HAP-1 (cell line): ENCODE measurements at regions not wholly inside any gene's neighbourhood (a gene's known extent, or its start where the extent isn't known, plus 50 kb on each side); places are given as distances from the start of the nearest gene placed in this dataset.

Experiments
- DNase-seq, 2 experiments: peaks; one replicate each; pipeline ENCODE4 v3.0.0-alpha.2; 2016 to 2020; ENCODE audit warnings: low spot score in 2 of 2
- H3K27me3 ChIP-seq: fragments of 250-450 bp; sonication (Bioruptor Pico); 2 replicates; pipeline ENCODE4 v1.5.1; 2020; ENCODE audit warnings: low read depth, mild to moderate bottlenecking, moderate library complexity
- H3K36me3 ChIP-seq: fragments of 250-450 bp; sonication (Bioruptor Pico); replicated peaks from 2 replicates; pipeline ENCODE4 v1.5.1; 2020; ENCODE audit warnings: mild to moderate bottlenecking
- H3K4me1 ChIP-seq: fragments of 250-450 bp; sonication (Bioruptor Pico); 2 replicates; pipeline ENCODE4 v1.5.1; 2020; ENCODE audit warnings: mild to moderate bottlenecking
- H3K4me3 ChIP-seq: fragments of 250-450 bp; sonication (Bioruptor Pico); 2 replicates; pipeline ENCODE4 v1.5.1; 2020; ENCODE audit warnings: mild to moderate bottlenecking, moderate library complexity
- H3K9me3 ChIP-seq: fragments of 250-450 bp; sonication (Bioruptor Pico); 2 replicates; pipeline ENCODE4 v1.5.1; 2020; ENCODE audit warnings: mild to moderate bottlenecking, moderate library complexity
- in situ Hi-C: fragments of 300-500 bp; cut with MboI; formaldehyde crosslinking; loops from 3 replicates; pipeline ENCODE4 v1.14.3; 2020; ENCODE audit warnings: low sequenced_read_pairs, inconsistent platforms, mixed read lengths

DNA sequence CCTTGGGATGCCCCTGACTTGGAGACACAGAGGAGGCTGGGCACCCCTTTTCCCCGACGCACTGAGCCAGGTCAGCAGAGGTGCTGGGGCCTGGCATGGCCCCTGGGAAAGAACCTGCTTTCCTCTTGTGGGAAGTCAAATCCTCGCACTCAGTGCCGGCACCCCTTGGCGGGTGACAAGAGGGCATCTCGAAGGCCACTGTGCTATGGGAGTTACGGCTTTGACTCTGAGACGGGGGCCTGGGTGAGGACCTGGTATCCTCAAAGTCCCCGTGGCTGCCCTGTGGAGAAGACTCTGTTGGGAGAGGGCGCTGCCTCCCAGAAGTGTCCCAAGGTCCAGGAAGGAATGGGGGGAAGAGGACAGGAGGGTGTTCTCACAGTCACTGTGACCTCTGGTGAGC lies 117.0 kb downstream of the METRNL start:
- H3K36me3 ChIP-seq, result no peaks in the 10 kb centered on the region
- in situ Hi-C loops, result no loop called here
- DNase-seq, result no peak
- H3K4me1 ChIP-seq, result no peaks in the 10 kb centered on the region
- H3K4me3 ChIP-seq, result no peak overlapping the region
- H3K27me3 ChIP-seq, result peaks cover 27% of the 10 kb centered on the region
- H3K9me3 ChIP-seq, result no peaks in the 10 kb centered on the region

- DNase-seq, result no peak
- Histone ChIP-seq H3K9me3 (no peaks in the 10 kb centered on the region), H3K27me3 (peaks cover 27% of the 10 kb centered on the region), H3K36me3 (no peaks in the 10 kb centered on the region), H3K4me1 (no peaks in the 10 kb centered on the region), H3K4me3 (no peak overlapping the region)
- in situ Hi-C loops, result no loop called here
These were observed 117.8 kb downstream of the METRNL start for GRCh38 chr17:83196973-83197880.

DNA sequence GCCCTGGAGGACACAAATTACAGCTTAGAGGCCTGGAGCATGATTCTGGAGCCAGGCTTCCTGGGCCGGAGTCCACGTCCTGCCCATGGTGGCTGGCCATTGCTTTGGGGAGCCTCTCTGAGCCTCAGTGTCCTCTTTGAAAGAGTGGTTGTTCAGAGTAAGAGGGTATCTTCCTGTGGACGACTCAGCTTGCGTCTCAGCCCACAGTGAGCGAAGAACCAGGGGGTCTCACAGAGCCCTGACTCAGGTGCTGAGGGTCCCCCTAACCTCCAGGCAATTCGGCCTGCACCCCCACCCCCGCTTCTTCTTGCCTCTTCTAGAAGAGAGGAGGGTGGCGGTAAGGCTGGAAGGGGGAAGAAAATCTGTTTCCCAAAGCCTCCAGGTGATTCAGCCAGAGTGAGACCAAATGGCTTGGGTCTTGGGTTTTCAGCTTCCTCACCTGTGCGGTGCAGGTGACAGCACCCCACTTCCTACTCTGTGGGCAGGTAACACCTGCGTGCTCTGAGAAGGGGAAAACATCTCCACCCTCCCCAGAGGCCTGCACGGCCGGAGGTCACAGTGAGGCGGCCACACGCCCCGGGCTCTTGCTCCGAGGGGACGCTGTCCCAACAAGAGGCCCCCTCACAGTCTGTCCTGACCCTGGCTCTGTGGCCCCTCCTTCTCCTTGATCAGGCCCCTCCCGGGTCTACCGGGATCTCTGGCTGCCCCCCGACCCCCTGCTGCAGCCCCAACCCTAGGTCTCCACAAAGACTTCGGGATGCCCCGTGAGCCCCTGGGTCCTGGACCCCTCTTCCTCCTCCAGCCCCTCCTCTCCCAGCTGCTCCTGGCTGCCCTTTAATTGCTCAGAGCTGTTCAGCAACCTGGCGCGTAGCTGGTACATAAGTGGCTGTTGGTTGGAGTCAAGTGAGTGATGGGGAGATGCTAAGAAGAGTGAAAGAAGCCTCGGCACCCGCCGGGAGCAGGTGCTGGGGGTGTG lies 119.2 kb downstream of the METRNL start:
- no peak for DNase-seq
- Histone ChIP-seq H3K36me3 (no peaks in the 10 kb centered on the region), H3K4me3 (no peak overlapping the region), H3K27me3 (peaks cover 27% of the 10 kb centered on the region), H3K9me3 (no peaks in the 10 kb centered on the region), H3K4me1 (no peaks in the 10 kb centered on the region)
- in situ Hi-C loops, result no loop called here

DNA sequence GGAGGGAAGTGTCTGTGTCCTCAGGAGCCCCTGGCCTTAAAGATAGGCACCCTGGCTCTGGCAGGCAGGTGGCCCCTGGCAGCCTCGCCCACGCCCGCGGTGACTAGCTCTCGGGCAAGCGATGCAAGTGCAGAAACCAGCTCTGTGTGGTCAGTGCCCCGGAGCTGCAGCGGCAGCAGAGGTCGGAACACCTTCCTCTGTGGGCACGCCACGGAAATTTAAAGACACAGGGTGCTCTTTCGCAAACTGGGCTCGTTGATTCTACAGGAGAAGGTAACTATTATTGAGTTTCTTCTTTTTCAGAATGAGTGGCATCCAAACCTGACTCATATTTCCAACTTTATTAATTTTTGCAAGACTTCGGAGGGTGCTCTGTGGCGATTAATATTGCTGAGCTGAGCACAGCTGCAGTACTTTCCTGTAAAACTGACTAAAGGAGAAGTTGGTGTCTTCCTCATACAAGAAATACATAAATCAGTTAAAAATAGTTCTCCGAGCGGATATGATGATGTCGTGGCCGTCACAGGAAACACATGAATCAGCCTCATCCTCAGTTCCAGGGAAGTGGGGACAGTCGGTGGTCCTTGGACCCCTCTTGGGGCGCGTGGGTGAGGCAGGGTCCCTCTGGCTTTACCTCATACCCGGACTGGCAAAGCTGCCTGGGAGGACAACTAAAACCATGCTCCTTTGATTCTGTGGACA lies 120.2 kb downstream of the METRNL start:
- H3K36me3 ChIP-seq, result no peaks in the 10 kb centered on the region
- no peaks in the 10 kb centered on the region for H3K9me3 ChIP-seq
- DNase-seq, result peak in 1 of 2 experiments; percentile 5
- peaks cover 27% of the 10 kb centered on the region for H3K27me3 ChIP-seq
- in situ Hi-C loops, result no loop called here
- H3K4me1 ChIP-seq, result no peaks in the 10 kb centered on the region
- H3K4me3 ChIP-seq, result no peak overlapping the region

DNA sequence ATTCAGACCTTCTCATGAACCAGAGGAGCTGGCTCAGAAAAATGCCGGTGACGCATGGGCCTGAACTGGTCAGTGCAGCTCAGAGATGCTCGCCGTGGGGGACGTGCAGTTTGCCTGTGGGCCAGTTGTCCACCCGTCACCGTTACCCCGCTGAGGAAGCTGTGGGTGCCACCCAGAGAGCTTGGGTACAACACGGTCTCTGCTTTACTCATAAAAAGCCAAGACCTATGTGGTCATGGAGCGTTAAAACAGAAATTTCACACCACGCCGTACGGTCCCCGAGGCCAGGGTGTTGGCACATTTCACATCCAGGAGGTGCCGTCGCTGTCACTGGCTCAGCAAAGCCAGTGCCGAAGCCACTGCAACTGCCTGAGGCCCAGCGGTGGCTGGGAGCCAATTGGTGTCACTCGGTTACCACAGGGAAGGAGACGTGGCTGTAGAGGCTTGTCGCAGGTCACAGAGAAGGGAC lies 120.9 kb downstream of the METRNL start:
- in situ Hi-C loops, result no loop called here
- Histone ChIP-seq H3K9me3 (no peaks in the 10 kb centered on the region), H3K4me3 (no peak overlapping the region), H3K4me1 (no peaks in the 10 kb centered on the region), H3K27me3 (peaks cover 27% of the 10 kb centered on the region), H3K36me3 (no peaks in the 10 kb centered on the region)
- peak in 1 of 2 experiments; percentile 6 for DNase-seq

DNA sequence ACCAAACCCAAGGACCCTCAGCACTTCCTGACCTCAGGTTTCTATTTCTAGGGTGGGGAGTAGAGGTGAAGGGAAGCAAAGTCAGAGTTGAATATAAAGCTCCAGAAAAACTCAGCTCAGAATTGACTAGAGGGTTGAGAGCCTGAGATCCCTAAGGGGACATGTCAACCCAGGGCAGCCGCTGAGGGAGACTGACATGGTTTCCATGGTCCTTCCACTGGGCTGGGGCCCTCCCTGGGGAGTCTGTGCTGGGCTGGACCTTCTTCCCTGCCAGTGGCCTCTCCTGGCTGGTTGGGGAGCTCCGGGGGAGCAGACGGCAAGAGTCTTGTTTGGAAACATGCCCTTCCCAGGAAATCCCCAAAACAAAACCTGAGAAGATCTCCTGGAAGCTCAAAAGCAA lies 121.3 kb downstream of the METRNL start:
- H3K4me3 ChIP-seq, result no peak overlapping the region
- no peaks in the 10 kb centered on the region for H3K4me1 ChIP-seq
- no peaks in the 10 kb centered on the region for H3K36me3 ChIP-seq
- no peaks in the 10 kb centered on the region for H3K9me3 ChIP-seq
- in situ Hi-C loops, result no loop called here
- H3K27me3 ChIP-seq, result peaks cover 27% of the 10 kb centered on the region
- no peak for DNase-seq

DNA sequence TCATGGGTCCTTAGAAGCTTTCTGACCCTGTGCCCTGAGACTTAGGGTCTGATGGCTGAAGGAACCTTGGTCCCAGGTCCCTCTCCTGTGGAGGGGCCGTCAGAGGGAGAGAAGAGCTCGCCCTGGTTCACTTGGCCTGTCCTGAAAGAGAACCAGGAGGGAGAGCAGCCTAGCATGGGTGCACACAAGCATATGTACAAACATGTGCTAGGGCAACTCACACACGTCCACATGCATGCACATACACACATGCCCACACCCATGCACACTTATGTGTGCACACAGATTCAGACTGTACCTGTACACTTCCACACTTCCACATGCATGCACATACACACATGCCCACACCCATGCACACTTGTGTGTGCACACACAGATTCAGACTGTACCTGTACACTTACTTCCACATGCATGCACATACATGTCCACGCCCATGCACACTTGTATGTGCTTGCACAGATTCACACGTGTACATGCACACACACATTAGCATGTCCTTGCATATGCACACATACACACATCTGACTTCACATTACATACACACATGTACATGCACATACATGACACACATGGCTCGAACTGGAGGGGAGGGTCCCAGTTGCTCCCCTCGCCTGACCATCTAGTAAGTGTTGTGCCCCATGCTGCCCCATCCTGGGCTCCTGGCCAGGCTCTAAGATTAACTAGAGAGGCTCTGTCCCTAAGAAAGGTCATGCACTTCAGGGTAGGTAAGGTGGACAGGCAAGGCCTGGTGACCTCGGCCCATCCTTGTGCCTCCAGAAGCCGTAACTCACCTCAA lies 122.0 kb downstream of the METRNL start:
- no peaks in the 10 kb centered on the region for H3K9me3 ChIP-seq
- peaks cover 27% of the 10 kb centered on the region for H3K27me3 ChIP-seq
- H3K4me3 ChIP-seq, result no peak overlapping the region
- H3K4me1 ChIP-seq, result no peaks in the 10 kb centered on the region
- H3K36me3 ChIP-seq, result no peaks in the 10 kb centered on the region
- DNase-seq, result peak in 1 of 2 experiments; percentile 3
- in situ Hi-C loops, result no loop called here

GRCh38 chr17:83202002-83203000 lies 122.9 kb downstream of the METRNL start:
- H3K27me3 ChIP-seq, result peaks cover 27% of the 10 kb centered on the region
- H3K36me3 ChIP-seq, result no peaks in the 10 kb centered on the region
- DNase-seq, result peak in 1 of 2 experiments; percentile 2
- H3K9me3 ChIP-seq, result no peaks in the 10 kb centered on the region
- H3K4me3 ChIP-seq, result no peak overlapping the region
- no peaks in the 10 kb centered on the region for H3K4me1 ChIP-seq
- in situ Hi-C loops, result no loop called here

DNA sequence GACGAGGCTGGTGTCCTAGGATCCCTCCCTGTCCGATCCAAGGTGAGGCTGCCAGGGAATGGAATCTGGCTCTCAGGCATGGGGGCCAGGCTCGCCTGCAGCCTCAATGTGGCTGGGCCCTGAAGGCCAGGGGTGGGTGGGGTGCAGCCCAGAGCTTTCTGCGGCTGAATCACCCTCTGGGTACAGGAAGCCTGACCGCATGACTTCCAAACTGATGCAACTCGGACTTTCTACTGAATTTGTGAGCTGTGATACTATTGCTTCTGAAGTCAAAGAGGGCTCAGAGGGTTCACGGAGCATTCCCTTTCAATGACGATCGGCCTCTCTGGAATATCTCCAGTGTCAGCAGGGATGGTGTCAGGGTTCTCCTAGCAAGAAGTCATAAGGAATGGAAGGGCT lies 123.7 kb downstream of the METRNL start:
- no peaks in the 10 kb centered on the region for H3K9me3 ChIP-seq
- H3K27me3 ChIP-seq, result peaks cover 27% of the 10 kb centered on the region
- in situ Hi-C loops, result no loop called here
- H3K4me1 ChIP-seq, result no peaks in the 10 kb centered on the region
- no peaks in the 10 kb centered on the region for H3K36me3 ChIP-seq
- DNase-seq, result no peak
- H3K4me3 ChIP-seq, result no peak overlapping the region

- no peaks in the 10 kb centered on the region for H3K36me3 ChIP-seq
- H3K27me3 ChIP-seq, result peaks cover 23% of the 10 kb centered on the region
- in situ Hi-C loops, result no loop called here
- no peaks in the 10 kb centered on the region for H3K4me1 ChIP-seq
- no peaks in the 10 kb centered on the region for H3K9me3 ChIP-seq
- no peak overlapping the region for H3K4me3 ChIP-seq
- peak in 1 of 2 experiments; percentile 6 for DNase-seq
These were observed 124.2 kb downstream of the METRNL start for GRCh38 chr17:83203472-83204221.

GRCh38 chr17:83204230-83204725 lies 124.9 kb downstream of the METRNL start:
- in situ Hi-C loops, result no loop called here
- H3K27me3 ChIP-seq, result peaks cover 17% of the 10 kb centered on the region
- H3K4me1 ChIP-seq, result no peaks in the 10 kb centered on the region
- H3K36me3 ChIP-seq, result no peaks in the 10 kb centered on the region
- DNase-seq, result no peak
- H3K4me3 ChIP-seq, result no peak overlapping the region
- H3K9me3 ChIP-seq, result no peaks in the 10 kb centered on the region
